T-helper 1 cell (primary cell): ENCODE measurements at regions not wholly inside any gene's neighbourhood (a gene's known extent, or its start where the extent isn't known, plus 50 kb on each side); places are given as distances from the start of the nearest gene placed in this dataset.
"Not testable (repeated sequence)": the region's sequence is repeated elsewhere in the genome, so short reads cannot be mapped to it uniquely, and the experiment has no call there.

Experiments
- DNase-seq, 5 donors: peaks; one replicate each; pipeline ENCODE4 v3.0.0-alpha.2; 2012 to 2020

DNA sequence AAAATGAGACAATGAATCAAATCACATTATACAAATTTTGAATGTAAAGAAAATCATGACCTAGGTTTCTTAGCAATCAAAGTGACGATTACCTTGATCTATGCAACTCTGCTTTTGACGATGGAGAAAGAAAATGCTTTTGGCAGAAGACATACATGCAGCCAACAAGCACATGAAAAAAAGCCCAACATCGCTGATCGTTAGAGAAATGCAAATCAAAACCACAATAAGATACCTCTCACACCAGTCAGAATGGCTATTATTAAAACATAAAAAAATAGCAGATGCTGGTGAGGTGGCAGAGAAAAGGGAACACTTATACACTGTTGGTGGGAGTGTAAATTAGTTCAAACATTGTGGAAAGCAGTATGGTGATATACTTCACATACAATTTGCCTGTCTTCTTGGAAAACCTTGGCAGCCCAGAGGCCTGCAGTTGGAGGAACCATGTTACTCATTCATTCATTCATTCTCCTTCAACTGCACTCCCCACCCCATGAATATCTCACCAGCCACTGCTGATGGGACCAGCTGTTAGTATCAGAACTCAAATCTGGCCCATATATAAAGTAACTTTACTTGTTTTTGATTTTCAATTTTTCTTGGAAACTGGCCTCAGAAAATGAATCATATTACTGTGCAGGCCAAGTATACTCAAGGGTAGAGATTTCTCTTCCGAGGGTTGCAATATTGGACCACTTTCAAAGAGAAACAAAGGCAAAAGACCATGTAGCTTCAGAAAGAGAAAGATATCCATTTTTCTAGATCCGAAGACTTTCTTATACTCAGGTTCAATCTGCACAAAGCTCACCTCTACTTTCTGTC lies 358.6 kb upstream of the ARHGEF26 start:
- no peak for DNase-seq

DNA sequence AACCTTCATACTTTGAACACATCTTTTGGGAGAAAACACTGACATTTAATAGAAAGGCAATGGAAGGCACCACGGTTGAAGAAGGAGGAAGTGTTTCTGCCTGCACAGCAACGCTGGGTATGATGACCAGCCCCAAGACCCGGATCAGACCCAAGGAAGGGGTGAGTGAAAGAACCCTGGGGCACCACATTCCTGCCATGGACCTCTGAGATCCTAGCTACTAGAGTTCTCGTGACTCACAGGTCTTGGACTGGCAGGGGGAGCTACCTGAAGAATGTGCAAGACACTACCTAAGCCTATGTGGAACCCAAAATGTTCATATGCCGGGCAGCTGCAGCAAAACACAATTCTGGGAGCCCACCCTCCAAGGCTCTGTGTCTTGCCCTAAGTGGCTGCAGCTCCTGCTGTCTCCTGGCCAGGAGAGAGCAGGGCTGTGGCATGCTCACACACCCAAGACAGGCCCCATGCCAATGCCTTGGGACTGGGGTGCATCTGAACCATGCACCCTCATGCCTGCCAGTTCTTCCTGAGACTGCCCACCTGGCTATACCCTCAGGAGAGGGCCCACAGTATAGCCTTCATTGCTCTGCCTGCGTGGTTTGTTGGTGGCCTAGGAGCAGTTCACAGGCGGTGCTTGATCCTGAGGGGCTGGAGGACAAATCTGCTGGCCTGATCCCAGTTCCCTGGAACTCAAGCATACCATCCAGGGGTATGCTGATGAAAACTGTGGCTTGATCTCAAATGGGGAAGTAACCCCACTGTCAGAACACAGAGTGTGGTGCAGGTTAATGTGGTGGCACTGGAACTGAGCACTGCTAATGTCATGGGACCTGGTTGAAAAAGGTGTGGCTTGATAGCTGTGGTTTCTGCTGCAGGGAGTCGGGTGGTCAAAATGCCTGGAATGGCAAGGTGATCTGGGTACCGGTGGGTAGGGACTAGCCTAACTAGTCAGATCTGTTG lies 353.3 kb upstream of the ARHGEF26 start:
- no peak for DNase-seq

DNA sequence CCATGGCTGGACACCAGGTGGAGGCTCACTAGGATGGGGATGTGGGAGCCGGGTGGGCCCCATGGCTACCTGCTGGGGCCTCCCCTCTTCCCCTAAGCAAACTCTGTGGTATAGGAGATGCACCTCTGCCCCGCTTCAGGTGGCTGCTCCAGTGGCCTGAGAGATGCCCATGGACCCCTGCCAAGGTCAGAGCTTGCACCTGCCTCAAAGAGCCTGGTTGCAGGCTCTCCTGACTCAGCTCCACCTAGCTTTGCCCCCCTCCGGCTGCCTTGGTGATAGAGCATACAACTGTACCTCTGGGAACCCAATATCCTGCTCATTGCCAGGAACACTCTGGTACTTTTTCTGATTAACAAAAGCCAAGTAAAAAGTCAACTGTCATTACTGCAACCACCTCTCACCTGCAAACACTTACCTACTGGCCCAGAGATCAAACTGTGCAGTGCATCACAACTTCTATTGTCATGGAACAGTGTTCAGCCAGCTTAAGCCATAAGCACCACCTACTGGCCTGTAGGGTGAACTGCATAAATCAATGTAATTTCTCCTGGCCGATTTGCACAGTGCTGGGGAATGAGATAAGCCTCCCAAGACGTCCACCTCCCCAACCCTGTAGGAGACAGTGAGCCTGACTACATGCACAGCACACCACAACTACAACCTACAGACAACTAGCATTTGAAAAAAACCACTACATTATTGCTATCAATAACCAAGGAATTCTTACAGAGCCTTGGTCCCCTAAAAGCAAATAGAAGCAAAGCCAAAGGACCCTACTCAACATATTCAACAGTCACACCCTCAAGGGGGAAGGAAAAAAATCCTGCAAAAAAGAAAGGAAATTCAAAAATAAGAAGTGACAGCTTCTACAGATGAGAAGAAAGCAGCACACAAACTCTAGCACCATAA lies 352.4 kb upstream of the ARHGEF26 start:
- DNase-seq: peak in 4 of 5 donors; percentile 17 to 60 (median 34)

DNA sequence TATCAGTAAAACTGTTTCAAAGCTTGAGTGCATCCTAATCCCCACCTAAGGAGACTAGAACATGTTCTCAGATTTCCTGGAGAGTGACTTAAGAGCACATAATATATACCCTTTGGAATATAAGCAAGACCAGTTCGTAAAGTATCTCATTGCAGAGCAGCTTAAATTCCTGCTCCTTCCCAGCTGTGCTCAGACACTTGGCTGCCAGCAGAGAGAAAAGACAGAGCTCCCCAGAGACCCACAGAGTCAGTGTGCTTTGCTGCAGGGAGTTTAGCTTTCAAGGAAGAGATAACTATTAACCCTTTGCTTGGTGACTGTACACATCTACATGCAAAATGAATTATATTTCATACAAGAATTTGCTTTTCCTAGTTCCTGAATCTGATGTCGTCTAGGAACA lies 338.1 kb upstream of the ARHGEF26 start:
- DNase-seq: no peak

DNA sequence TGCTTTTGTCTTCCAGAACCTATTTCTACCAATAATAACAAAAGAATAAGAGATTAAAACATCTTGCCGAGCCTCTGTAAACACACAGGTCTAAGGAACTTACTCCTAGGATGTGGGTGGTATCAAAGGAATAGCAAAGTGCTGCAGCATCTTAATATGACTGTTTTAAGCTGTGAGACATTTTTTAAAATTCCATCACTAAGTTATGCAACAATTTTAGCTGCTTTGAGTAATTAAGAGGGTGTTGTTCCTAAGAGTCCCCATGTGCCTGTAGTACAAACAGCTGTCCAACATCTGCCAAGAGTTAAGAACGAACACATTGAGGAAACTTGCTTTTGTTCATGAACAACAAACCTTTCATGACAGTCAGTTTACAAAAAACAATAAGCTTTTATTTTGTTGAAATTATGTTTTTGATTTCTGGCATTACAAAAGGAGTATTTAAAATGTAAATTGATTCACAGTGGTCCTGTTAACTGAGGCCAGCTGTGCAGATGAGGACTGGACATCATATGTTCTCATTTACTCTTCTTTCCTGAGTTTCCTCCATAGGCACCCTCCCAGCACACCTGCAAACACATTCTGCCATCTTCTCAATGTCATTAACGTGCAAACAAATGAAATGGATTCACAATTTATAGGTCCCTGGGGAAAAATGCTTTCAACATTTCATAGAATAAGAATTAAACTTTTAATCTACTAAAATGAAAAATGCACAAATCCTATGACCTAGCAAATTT lies 337.3 kb upstream of the ARHGEF26 start:
- DNase-seq: no peak

GRCh38 chr3:153785901-153786300 lies 335.3 kb upstream of the ARHGEF26 start:
- DNase-seq: no peak

DNA sequence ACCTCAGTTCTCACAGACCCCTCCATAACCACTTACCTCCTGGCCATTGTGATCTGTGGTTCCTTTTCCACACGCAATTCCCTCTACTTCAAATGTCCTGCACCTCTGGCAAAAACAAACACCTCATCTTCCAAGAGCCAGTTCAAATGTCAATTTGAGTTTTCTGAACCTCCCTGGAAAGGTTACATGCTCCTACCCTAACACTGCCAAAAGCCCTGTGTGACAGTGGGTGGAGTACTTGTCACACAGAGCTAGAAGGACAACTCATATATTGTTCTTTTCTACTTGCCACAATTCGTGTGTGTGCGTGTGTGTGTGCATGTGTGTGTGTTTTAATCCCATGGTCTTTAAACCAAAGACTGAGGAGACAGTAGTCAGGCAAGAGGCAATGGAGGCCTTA lies 331.8 kb upstream of the ARHGEF26 start:
- DNase-seq: no peak

GRCh38 chr3:153797056-153797455 lies 324.1 kb upstream of the ARHGEF26 start:
- not testable (repeated sequence) for DNase-seq

GRCh38 chr3:153809097-153809496 lies 312.1 kb upstream of the ARHGEF26 start:
- DNase-seq: no peak

- peak in 1 of 5 donors; percentile 33 for DNase-seq
Measured at GRCh38 chr3:153818338-153818737, 302.9 kb upstream of the ARHGEF26 start.

DNA sequence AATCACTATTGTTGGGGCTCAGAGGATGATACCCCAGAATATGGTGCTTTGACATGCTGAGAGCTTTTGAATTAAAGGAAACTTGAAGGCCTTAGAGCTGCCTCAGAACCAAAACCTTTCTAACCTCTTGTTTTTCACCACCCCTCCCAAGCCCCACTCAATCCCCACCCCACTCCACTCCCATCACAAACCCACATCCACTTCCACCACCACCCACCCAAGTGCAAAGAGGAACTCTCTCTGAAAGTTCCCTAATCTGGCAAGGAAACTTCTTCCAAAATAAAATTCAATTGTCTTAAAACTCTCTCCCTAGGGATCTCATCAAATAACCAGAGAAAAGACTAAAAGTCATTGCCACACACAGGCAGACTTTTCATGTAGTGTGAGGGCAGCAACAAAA lies 301.2 kb upstream of the ARHGEF26 start:
- DNase-seq: no peak

DNA sequence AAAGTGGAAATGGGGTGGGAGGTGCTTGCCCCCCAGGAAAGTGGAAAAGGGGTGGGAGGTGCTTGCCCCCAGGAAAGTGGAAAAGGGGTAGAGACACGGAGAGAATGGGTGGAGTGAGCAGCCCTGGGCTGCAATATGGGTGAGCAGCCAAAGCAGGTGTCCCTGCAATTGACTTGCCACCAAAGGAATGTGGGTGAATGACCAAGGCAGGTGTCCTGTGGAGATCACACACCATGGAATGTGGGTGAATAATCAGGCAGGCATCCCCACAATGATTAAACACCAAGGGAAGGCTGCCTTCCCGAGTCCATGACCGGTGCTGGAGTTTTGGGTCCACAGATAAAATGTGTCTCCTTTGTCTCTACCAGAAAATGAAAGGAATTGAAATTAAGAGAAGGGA lies 292.8 kb upstream of the ARHGEF26 start:
- not testable (repeated sequence) for DNase-seq

GRCh38 chr3:153829606-153830170 lies 291.5 kb upstream of the ARHGEF26 start:
- peak in 1 of 5 donors; percentile 41 for DNase-seq

- DNase-seq: no peak
Measured at GRCh38 chr3:153830552-153830951, 290.6 kb upstream of the ARHGEF26 start.

GRCh38 chr3:153835540-153835939 lies 285.6 kb upstream of the ARHGEF26 start:
- DNase-seq: no peak

DNA sequence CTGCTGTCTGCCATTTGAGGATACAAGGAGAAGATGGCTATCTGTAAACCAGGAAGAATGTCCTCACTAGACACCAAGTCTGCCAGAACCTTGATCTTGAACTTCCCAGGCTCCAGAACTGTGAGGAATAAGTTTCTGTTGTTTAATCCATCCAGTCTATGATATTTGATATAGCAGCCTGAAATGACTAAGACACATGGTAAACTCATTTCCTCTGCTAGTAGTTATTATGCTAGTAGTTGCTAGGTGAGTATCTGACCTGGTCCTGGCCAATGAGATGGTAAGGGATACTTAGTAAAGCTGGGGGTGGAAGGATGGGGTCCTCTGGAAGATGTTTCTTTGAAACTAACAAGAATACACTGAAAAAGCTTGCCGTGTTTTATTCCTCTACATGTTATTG lies 280.7 kb upstream of the ARHGEF26 start:
- DNase-seq: no peak

DNA sequence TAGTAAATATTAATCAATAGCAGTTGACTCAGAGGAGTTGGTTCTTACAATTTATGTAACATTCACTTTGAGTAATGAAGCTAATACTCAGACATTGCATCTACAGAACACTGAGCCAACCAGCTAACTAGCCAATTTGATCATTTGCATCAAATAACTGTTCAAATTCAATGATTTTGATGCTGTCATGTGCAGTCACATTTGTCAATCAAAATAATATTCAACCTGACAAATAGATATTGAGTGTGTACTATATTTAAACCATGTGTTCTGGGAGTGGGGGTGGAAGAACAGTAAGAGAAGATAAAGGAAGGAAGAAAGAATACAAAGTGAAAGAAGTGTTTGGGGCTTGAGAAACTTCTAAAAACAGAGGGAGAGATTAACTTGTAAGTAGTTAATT lies 277.2 kb upstream of the ARHGEF26 start:
- DNase-seq: no peak

DNA sequence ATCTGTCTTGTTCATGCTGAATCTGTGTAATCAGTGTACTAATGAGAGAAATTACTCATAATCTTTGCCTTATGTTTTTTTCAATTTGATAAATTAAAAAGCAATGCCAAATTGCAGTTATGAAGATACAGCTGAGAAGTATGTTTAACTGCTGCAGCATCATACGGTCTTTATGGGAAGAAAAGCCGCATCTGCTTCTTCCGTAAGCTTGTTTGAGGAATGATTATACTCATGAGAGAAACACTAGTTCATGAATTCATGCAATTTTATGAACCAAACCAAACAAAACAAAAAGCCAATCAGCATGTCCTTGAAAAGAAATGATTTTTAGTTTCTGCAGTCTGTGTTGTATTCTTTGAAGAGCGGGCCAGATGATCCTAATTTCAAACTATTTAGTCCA lies 275.9 kb upstream of the ARHGEF26 start:
- no peak for DNase-seq

DNA sequence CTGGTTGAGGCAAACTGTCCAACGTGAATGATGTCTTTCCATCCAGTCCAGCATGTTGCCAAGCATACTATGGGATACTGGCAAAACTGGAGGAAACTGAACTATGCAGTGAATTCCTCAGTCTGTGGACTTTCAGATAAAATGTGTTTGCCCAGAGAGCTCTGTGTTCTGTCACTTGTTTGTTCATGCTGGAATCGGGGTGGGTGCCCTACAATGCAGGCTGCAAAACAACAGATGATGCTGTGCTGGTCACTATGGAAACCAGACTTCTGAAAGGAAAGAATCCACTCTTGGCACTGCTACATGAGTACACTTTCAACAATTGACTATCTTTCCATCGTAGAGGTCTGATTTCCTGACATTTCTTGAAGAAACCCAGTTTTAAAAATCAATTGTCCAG lies 272.5 kb upstream of the ARHGEF26 start:
- DNase-seq: no peak

- DNase-seq: no peak
Measured at GRCh38 chr3:153852355-153852754, 268.8 kb upstream of the ARHGEF26 start.

- DNase-seq: no peak
Measured at GRCh38 chr3:153853163-153853562, 268.0 kb upstream of the ARHGEF26 start.

GRCh38 chr3:153855772-153856171 lies 265.4 kb upstream of the ARHGEF26 start:
- DNase-seq: no peak
